Stimulated activated CD4-positive, alpha-beta T cell treated with anti-CD3 and anti-CD28 coated beads, TNF-alpha, amount 100 ng/mL, for 24 hours (primary cell): ENCODE measurements at regions not wholly inside any gene's neighbourhood (a gene's known extent, or its start where the extent isn't known, plus 50 kb on each side); places are given as distances from the start of the nearest gene placed in this dataset.
"Not testable (repeated sequence)": the region's sequence is repeated elsewhere in the genome, so short reads cannot be mapped to it uniquely, and the experiment has no call there.

ENCODE experiments used
- DNase-seq, 3 experiments: peaks; one replicate each; pipeline ENCODE4 v3.0.0-alpha.2; 2020; ENCODE audit warnings: low read depth in 3 of 3

DNA sequence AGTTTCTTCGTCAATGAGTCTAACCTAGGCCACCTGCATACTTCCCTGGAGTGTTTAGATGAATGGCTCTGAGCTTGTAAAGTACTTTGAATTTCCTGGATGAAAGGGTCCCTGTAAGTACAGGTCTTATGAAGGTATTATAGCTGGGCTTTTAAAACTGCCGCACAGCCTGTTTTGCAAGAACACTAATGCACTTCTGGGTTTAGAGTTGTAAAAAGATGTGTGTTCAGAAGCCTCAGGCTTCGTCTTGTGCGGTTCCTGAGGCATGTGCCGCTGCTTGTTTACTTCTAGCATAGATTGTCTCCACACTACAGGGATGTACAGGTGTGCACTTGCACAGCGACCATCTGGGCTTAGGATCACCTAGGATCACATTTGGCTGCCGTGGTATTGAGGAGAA, 324.5 kb downstream of the SOX4 start:
- no peak for DNase-seq

DNA sequence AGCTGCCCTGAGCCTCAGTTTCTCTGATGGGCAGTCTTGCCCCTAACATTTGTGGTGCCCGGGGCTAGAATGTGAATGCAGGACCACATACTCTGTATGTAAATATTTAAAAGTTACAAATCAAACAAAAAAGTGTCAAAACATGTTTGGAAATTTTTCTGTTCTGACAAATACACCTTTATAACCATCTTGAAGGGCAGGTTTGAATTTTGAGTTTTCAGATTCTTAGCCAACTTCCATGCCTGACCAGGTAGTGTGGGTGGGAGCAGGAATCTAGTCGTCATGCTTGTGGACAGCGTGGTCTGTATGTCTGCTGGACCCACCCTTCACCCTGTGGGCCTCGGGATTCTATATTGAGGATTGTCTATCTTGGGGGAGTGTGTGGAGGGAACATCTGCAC, 325.1 kb downstream of the SOX4 start:
- DNase-seq, result no peak

DNA sequence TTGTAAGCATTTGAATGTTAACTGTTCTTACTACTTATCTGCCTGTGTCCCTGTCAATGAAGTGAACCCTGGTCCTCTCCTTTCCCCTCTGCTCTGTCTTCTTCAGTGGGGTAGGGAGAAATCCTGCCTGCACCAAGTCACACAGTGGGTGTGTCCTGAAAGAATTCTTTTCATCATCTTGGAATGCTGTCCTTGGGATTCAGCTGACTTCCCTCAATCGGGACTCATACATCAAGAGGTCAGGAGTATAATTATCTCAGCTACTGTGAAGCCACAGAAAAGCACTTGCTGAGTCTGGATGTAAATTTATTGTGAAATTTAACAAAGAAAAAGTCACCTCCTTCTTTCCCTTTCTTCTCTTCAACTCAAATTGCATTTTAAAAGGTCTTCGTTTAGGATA, 328.5 kb downstream of the SOX4 start:
- no peak for DNase-seq

GRCh38 chr6:21924002-21924401, 330.5 kb downstream of the SOX4 start:
- no peak for DNase-seq

DNA sequence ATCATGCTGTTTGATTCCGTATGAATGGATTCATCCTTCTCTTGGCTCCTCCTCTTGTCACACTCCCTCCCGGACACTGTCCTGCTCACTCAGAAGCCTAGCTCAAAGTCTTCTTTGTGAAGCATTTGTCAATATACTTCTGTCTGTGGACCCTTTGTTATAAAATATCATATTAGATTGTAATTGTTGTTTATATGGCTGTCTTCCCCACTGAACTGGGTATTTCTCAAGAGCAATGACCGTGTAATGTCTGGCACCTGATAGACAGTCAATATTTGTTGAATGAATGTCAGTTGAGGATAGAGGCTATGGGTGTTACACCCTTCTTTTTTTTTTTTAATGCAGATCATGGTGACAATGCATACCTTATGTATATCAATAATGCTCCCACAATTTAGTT, 335.3 kb downstream of the SOX4 start:
- no peak for DNase-seq

GRCh38 chr6:21931641-21932335, 338.2 kb downstream of the SOX4 start:
- no peak for DNase-seq

DNA sequence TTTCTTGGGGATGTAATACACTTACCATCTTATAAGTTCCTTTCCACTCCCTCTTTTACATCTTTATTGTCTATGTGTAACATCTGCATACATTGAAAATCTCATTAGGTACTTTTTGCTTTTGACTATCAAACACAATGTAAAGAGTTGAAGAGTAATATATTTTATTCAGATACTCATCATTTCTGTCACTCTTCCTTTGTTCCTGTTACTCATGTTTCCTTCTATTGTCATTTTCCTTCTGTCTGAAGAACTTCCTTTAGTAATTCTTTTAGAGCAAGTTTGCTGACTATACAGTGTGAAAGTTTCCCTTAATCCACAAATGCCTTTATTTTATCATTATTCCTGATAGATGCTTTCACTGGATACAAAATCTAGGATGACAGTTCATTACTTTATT, 339.8 kb downstream of the SOX4 start:
- DNase-seq, result no peak

DNA sequence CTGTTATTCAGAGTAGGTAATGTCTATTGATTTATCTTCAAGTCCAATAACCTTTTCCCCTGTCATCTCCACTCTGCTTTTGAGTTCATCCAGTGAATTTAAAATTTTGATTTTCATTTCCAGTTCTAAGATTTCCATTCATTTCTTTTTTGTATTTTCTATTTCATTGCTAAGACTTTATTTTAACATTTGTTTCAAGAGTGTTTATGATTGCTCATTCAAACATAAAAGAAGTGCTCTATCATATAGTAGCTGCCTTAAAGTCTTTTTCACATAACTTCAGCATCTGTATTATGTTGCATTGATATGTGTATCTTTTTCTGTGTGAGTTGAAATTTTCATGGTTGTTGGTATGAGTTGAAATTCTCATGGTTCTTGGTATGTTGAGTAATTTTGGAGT, 341.6 kb downstream of the SOX4 start:
- DNase-seq, result no peak

DNA sequence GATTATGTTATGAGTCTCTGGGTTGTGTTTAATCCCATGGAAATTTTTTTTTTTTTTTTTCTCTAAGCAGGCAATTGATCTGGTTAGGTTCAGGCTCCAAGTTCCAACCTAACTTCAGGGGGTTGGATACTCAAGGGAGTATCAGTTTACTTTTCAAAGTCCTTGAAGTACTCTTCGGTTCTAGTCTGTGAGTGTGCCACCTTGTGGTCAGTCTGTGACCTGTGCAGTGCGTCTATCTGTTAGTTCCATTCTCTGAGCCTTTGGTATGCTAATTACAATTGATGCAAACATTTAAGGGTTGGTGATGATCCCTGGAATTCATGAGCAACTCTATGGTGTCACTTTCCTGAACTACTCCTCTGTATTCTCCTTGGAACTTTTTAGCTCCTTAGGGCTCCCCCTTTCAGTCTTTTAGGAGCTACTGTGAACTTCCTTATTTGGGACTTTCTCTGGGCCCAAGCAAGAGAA, 342.0 kb downstream of the SOX4 start:
- DNase-seq, result no peak

DNA sequence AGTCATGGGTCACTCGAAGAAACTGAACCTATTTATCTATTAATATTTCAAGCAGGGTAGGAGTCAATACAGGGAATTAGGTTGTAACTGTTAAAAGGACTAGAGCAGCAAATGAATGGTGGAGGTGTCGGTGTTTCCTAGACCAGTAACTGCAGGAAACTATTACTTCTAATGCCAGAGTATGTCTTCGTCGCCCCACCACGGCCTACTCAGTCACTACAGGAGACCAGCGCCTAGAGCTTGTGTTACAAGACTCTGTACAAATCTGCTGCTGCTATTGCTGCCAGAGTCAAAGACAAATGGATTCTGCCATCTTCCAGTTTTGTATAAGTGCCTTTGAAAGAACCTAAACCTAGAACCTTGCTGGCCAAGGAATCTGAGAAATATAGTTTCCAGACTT, 343.9 kb downstream of the SOX4 start:
- no peak for DNase-seq

DNA sequence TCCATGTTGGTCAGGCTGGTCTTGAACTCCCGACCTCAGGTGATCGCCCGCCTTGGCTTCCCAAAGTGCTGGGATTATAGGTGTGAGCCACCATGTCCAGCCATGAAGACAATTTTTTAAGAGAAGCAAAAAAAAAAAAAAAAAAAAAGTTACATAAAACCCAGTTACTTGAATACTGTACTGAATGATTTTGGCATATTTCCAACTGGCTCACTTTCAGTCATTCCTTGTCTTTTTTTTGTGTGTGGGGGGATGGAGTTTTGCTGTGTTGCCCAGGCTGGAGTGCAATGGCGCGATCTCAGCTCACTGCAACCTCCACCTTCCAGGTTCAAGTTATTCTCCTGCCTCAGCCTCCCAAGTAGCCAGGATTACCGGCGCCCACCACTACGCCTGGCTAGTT, 345.5 kb downstream of the SOX4 start:
- DNase-seq, result not testable (repeated sequence)

DNA sequence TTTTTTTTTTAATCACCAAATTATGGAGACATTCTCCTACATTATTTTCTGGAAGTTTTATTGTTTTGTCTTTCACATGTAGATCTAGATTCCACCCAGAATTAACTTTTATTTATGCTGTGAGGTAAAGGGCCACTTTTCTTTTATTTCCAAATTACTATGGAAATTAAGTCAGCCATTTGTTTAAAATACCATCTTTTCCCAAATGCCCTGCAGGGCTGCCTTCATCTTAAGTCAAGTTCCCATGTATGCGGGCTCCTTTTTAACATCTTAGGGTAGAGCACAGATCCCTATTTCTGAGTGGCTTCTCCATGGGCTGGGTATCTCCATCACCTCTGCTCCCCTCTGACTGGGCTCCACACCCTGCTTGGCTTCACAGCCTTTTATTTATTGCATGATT, 348.4 kb downstream of the SOX4 start:
- no peak for DNase-seq

- DNase-seq, result no peak
Observed at GRCh38 chr6:21942897-21943296, 349.3 kb downstream of the SOX4 start.

DNA sequence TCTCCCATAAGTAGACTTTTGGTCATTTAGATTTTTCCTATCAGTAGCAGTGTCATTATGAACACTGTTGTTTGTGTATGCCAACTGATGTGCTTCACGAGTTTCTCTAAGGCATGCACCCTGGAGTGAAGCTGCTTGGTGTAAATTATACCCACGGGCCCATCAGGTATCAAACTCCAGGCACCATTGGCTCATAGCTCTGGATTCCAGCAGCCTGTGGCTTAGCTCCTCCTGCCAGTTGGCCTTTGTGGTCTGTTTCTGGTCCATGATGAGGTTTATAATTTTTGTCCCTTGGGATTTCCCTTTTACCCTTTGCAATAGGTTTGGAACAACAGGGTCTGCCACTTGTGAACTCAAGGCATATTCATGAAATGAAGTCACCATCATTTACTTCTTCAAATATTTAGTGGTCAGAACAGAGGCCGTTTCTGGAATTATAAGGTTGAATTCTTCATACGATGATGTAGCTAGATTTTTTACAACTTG, 350.5 kb downstream of the PRL start:
- DNase-seq, result no peak

GRCh38 chr6:21947227-21947626, 349.6 kb downstream of the PRL start:
- not testable (repeated sequence) for DNase-seq

DNA sequence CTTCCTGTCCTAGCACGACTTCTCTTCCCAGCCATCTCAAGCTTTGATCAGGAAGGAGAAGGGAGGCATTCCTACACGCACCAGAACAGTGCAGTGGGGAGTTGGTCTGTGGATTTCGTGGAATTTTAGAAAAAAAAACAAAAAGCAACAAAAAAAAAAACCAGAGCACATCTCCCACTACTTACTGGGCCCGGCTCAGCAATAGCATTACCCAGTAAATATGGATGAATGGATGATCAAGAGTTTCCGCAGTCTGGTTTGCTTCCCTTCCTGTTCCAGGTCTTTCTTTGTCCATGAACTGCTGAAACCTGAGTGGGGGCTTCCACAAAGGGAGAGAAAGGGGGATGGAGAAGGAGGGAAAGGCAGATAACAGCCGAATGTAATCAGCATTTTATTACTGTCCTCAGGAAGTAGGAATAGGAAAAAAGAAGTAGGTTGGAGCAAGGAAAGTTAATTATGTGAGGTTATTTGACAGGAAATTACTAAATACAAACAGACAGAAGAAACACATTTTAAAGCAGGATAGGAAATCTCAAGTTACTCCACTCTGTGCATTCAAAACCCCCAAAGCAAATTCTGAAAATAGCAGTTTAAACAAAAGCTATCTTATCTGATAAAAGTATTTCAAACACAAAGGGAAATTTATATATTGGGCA, 349.0 kb downstream of the PRL start:
- no peak for DNase-seq

GRCh38 chr6:21949211-21949801, 347.5 kb downstream of the PRL start:
- DNase-seq, result no peak

- no peak for DNase-seq
Observed at GRCh38 chr6:21952367-21952766, 344.5 kb downstream of the PRL start.

GRCh38 chr6:21953831-21954801, 342.7 kb downstream of the PRL start:
- no peak for DNase-seq

DNA sequence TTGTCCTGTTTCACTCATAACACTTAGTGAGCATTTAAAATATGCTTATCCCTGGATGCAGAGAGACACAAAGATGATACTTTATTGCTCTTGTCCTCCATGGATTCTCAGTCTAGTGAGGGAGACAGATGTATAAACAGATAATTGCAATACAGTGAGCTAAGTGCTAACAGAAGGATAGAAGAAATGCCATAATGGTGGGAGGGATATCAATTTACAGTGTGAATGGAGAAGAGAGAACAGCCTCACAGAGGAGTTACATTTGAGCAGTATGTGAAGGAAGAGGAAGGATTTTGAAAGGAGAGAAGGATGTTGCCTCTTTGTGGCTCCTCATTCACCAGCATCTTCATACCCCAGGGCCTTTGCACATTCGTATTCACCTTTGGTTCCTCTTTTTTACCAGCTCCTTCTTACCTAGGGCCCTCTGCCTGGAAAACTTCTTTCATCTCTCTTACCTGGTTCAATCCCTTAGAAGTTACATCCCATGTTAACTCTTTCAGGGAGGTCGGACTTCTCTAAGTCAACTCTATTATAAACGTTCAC, 341.7 kb downstream of the PRL start:
- no peak for DNase-seq

GRCh38 chr6:21955951-21956350, 340.9 kb downstream of the PRL start:
- no peak for DNase-seq

GRCh38 chr6:21958428-21958827, 338.4 kb downstream of the PRL start:
- DNase-seq, result no peak
